ENCODE measurements at regions not wholly inside any gene's neighbourhood (a gene's known extent, or its start where the extent isn't known, plus 50 kb on each side); places are given as distances from the start of the nearest gene placed in this dataset.

- TF ChIP-seq, protein P1, sequence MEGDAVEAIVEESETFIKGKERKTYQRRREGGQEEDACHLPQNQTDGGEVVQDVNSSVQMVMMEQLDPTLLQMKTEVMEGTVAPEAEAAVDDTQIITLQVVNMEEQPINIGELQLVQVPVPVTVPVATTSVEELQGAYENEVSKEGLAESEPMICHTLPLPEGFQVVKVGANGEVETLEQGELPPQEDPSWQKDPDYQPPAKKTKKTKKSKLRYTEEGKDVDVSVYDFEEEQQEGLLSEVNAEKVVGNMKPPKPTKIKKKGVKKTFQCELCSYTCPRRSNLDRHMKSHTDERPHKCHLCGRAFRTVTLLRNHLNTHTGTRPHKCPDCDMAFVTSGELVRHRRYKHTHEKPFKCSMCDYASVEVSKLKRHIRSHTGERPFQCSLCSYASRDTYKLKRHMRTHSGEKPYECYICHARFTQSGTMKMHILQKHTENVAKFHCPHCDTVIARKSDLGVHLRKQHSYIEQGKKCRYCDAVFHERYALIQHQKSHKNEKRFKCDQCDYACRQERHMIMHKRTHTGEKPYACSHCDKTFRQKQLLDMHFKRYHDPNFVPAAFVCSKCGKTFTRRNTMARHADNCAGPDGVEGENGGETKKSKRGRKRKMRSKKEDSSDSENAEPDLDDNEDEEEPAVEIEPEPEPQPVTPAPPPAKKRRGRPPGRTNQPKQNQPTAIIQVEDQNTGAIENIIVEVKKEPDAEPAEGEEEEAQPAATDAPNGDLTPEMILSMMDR (conservative IDR thresholded peaks at IDR 0.05 in 1 of 2, IDR thresholded peaks at IDR 0.05 in 1 of 2; ENCODE audit: low read depth in 1 of 2, low read length in 2 of 2), result no peak
- no peak for TF ChIP-seq EZH2 (IDR thresholded peaks at IDR 0.05; ENCODE audit: low read length, missing control alignments)
These were observed 521.5 kb upstream of the PPP2R3A start for GRCh38 chr3:135444058-135444457.
